BE2C (cell line): ENCODE measurements at regions not wholly inside any gene's neighbourhood (a gene's known extent, or its start where the extent isn't known, plus 50 kb on each side); places are given as distances from the start of the nearest gene placed in this dataset.

Experiments used
- DNase-seq: peaks from one replicate; pipeline ENCODE4 v3.0.0-alpha.2; 2020
- H3K27me3 ChIP-seq: fragments of 250-450 bp; sonication (Bioruptor Pico); 2 replicates; pipeline ENCODE4 v1.5.1; 2020; ENCODE audit warnings: mild to moderate bottlenecking
- H3K36me3 ChIP-seq: fragments of 250-450 bp; sonication (Bioruptor Pico); 2 replicates; pipeline ENCODE4 v1.5.1; 2020; ENCODE audit warnings: mild to moderate bottlenecking
- H3K4me1 ChIP-seq: fragments of 250-450 bp; sonication (Bioruptor Pico); 2 replicates; pipeline ENCODE4 v1.5.1; 2020
- H3K4me3 ChIP-seq: 2 replicates; pipeline ENCODE4 v1.5.1; 2011; ENCODE audit warnings: low read depth, low read length
- H3K9me3 ChIP-seq: fragments of 250-450 bp; sonication (Bioruptor Pico); 2 replicates; pipeline ENCODE4 v1.5.1; 2020
- TF ChIP-seq, protein P1 (sequence below): IDR thresholded peaks from 2 replicates; pipeline ENCODE4 v1.5.1; 2012; ENCODE audit warnings: mild to moderate bottlenecking, low read depth, low read length

GRCh38 chr10:60536529-60537114 lies 146.9 kb upstream of the ANK3 start:
- H3K27me3 ChIP-seq, result no peaks in the 10 kb centered on the region
- DNase-seq, result no peak
- no peak overlapping the region for H3K4me3 ChIP-seq
- H3K4me1 ChIP-seq, result no peaks in the 10 kb centered on the region
- no peaks in the 10 kb centered on the region for H3K9me3 ChIP-seq
- H3K36me3 ChIP-seq, result no peaks in the 10 kb centered on the region
- TF ChIP-seq, protein P1, sequence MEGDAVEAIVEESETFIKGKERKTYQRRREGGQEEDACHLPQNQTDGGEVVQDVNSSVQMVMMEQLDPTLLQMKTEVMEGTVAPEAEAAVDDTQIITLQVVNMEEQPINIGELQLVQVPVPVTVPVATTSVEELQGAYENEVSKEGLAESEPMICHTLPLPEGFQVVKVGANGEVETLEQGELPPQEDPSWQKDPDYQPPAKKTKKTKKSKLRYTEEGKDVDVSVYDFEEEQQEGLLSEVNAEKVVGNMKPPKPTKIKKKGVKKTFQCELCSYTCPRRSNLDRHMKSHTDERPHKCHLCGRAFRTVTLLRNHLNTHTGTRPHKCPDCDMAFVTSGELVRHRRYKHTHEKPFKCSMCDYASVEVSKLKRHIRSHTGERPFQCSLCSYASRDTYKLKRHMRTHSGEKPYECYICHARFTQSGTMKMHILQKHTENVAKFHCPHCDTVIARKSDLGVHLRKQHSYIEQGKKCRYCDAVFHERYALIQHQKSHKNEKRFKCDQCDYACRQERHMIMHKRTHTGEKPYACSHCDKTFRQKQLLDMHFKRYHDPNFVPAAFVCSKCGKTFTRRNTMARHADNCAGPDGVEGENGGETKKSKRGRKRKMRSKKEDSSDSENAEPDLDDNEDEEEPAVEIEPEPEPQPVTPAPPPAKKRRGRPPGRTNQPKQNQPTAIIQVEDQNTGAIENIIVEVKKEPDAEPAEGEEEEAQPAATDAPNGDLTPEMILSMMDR, result no peak

DNA sequence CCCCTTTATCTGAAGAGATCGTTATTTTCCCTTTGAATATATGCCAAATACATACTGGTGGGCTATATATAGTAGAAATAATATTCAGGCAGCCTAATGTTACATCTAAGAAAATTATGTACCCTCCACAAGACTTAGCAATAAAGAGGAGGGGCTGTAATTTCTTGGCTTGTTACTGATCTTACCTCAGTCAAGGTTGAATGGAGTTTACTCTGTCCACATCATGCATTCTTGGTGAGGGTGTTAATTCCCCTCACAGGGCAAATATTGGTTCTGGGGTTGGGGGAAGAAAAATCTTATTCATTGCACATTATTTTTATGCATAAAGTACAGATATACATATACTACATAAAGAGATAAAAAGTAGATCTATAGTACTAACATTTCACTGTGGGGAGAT lies 145.8 kb upstream of the ANK3 start:
- Histone ChIP-seq H3K4me1 (no peaks in the 10 kb centered on the region), H3K27me3 (no peaks in the 10 kb centered on the region), H3K36me3 (no peaks in the 10 kb centered on the region), H3K4me3 (no peak overlapping the region), H3K9me3 (no peaks in the 10 kb centered on the region)
- no peak for DNase-seq
- TF ChIP-seq, protein P1, result no peak

GRCh38 chr10:60534761-60535389 lies 145.2 kb upstream of the ANK3 start:
- no peaks in the 10 kb centered on the region for H3K36me3 ChIP-seq
- no peak overlapping the region for H3K4me3 ChIP-seq
- no peaks in the 10 kb centered on the region for H3K4me1 ChIP-seq
- TF ChIP-seq, protein P1, result no peak
- no peaks in the 10 kb centered on the region for H3K27me3 ChIP-seq
- no peak for DNase-seq
- no peaks in the 10 kb centered on the region for H3K9me3 ChIP-seq

DNA sequence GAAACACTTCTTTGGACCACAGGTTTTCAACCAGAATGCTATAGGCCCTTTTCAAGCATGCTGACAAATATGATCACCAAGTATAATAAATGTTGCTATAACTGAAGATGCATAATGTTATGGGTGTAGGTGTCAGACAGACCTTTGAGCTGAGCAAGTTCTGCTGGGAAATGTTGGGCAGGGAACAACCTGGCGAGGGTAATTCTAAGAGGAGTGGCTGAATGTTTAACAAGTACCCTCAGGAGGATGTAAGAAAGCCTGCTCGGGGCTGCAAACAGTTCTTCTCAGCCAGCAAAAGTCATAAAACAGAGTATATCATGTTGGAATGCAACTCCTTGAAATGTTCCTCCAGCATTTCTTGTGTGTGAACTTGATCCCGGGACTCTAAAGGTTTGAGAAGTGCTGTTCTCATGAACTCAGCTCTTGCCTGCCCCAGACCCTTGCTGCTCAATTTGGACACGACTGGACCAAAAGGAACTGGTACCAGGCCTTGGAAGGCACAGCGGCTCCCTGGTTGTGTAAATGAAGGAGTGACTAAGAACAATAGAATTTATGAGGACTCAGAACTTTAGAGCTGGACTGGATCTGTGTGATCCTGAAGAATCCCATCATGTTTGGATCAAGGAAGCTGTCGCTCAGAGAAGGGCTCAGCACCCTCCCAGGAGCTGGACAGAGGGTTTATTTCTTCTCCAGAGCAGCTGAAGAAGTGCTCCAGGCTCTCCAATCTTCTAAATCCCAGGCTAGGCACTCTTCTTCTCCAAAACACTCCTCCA lies 143.2 kb upstream of the ANK3 start:
- no peaks in the 10 kb centered on the region for H3K36me3 ChIP-seq
- DNase-seq, result no peak
- H3K4me1 ChIP-seq, result no peaks in the 10 kb centered on the region
- TF ChIP-seq, protein P1, result no peak
- no peak overlapping the region for H3K4me3 ChIP-seq
- H3K27me3 ChIP-seq, result no peaks in the 10 kb centered on the region
- no peaks in the 10 kb centered on the region for H3K9me3 ChIP-seq

DNA sequence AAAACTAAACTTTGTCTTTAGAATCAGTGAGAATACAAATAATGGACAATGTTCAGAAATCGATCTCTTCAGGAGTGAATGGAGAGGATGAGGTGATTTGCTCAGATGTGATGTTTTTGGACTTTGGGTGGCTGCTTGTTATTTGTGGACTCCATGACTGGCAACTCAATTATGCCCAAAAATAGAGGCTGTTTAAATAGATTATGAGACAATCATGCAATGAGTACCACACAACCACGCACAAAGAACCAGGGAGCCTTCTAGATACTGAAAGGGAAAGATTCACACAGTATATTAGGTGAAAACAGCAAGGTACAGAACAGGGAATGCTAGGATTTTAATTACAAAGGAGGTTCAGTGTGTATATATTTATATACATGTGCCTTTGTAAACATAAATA lies 141.3 kb upstream of the ANK3 start:
- Histone ChIP-seq H3K4me1 (no peaks in the 10 kb centered on the region), H3K4me3 (no peak overlapping the region), H3K27me3 (no peaks in the 10 kb centered on the region), H3K9me3 (no peaks in the 10 kb centered on the region), H3K36me3 (no peaks in the 10 kb centered on the region)
- TF ChIP-seq, protein P1, result no peak
- DNase-seq, result no peak

- no peak for DNase-seq
- TF ChIP-seq, protein P1, result no peak
- no peaks in the 10 kb centered on the region for H3K36me3 ChIP-seq
- no peaks in the 10 kb centered on the region for H3K4me1 ChIP-seq
- no peak overlapping the region for H3K4me3 ChIP-seq
- H3K27me3 ChIP-seq, result no peaks in the 10 kb centered on the region
- no peaks in the 10 kb centered on the region for H3K9me3 ChIP-seq
Measured at GRCh38 chr10:60527676-60528075, 138.0 kb upstream of the ANK3 start.
